ENCODE measurements at regions not wholly inside any gene's neighbourhood (a gene's known extent, or its start where the extent isn't known, plus 50 kb on each side); places are given as distances from the start of the nearest gene placed in this dataset.

DNA sequence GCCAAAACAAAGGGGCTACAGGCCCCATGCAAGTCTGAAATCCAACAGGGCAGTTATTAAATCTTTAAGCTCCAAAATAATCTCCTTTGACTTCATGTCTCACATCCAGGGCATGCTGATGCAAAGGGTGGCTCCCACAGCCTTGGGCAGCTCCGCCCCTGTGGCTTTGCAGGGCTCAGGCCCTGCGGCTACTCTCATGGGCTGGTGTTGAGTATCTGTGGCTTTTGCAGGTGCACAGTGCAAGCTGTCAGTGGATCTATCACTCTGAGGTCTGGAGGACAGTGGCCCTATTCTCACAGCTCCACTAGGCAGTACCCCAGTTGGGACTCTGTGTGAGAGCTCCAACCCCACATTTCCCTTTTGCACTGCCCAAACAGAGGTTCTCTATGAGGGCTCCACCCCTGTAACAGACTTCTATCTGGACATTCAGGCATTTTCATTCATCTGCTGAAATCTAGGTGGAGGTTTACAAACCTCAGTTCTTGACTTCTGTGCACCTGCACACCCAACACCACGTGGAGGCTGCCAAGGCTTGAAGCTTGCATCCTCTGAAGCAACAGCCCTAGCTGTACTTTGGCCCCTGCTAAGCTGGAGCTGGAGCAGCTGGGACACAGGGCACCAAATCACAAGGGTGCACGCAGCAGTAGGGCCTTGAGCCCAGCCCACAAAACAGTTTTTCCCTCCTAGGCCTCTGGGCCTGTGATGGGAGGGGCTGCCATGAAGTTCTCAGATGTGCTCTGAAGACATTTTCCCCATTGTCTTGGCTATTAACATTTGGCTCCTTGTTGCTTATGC lies 154.8 kb upstream of the PDE5A start:
- Mint-ChIP-seq H3K4me1 (no peaks in the 10 kb centered on the region), H3K9me3 (no peaks in the 10 kb centered on the region), H3K27me3 (no peaks in the 10 kb centered on the region), H3K36me3 (ENCODE audit: low read depth) (no peaks in the 10 kb centered on the region), H3K27ac (no peak overlapping the region), H3K4me3 (no peak overlapping the region)
- intact Hi-C loops (cut with micrococcal nuclease), result loop anchor here (10.0 kb wide), 1 partner anchor 159 kb away; the partner anchor contains the start of gene PDE5A
- no peak for DNase-seq

GRCh38 chr4:119781044-119781443 lies 152.4 kb upstream of the PDE5A start:
- Mint-ChIP-seq H3K9me3 (no peaks in the 10 kb centered on the region), H3K4me3 (no peak overlapping the region), H3K36me3 (ENCODE audit: low read depth) (no peaks in the 10 kb centered on the region), H3K27ac (no peak overlapping the region), H3K27me3 (no peaks in the 10 kb centered on the region), H3K4me1 (no peaks in the 10 kb centered on the region)
- DNase-seq, result no peak
- intact Hi-C loops (cut with micrococcal nuclease), result loop anchor here (10.0 kb wide), 1 partner anchor 156 kb away; the partner anchor contains the start of gene PDE5A

GRCh38 chr4:119774840-119775239 lies 146.2 kb upstream of the PDE5A start:
- Mint-ChIP-seq H3K27me3 (no peaks in the 10 kb centered on the region), H3K9me3 (no peaks in the 10 kb centered on the region), H3K27ac (no peak overlapping the region), H3K4me1 (no peaks in the 10 kb centered on the region), H3K36me3 (ENCODE audit: low read depth) (no peaks in the 10 kb centered on the region), H3K4me3 (no peak overlapping the region)
- intact Hi-C loops (cut with micrococcal nuclease), result no loop called here
- DNase-seq, result no peak

DNA sequence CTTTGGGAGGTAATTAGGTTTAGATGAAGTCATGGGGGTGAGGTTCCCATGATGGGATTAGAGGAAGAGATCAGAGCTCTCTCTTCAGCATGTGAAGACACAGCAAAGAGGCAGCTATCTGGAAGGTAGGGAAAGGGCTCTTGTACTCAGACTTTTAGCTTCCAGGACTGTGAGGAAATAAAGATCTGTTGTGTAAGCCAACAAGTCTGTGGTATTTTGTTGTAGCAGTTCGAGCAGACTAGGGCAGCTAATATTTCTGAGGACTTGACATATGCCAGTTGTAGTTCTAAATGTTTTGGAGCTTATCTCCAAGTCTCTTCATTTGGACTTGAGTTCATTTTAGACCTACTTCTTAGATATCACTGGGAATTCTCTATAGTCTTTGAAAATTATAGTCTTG lies 137.3 kb upstream of the PDE5A start:
- no peaks in the 10 kb centered on the region for H3K27me3 Mint-ChIP-seq
- intact Hi-C loops (cut with micrococcal nuclease), result no loop called here
- H3K4me3 Mint-ChIP-seq, result no peak overlapping the region
- no peaks in the 10 kb centered on the region for H3K4me1 Mint-ChIP-seq
- H3K9me3 Mint-ChIP-seq, result no peaks in the 10 kb centered on the region
- H3K27ac Mint-ChIP-seq, result no peak overlapping the region
- no peaks in the 10 kb centered on the region for H3K36me3 Mint-ChIP-seq (ENCODE audit: low read depth)
- no peak for DNase-seq

DNA sequence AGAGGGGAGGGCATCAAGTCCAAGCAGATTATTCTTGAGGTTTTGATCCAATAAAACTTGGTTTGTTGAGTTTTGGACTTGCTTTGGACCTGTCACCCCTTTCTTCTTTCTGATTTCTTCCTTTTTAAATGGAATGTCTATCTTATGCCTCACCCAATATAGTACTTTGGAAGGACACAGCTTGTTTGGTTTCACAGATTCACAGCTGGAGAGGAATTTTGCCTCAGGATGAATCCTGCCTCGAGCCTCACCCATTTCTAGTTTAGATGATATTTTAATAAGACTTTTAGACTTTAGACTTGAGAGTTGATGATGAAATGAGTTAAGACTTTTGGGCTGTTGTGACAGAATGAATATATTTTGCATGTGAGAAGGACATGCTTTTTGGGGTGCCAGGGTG lies 136.9 kb upstream of the PDE5A start:
- no peak overlapping the region for H3K27ac Mint-ChIP-seq
- H3K36me3 Mint-ChIP-seq (ENCODE audit: low read depth), result no peaks in the 10 kb centered on the region
- H3K27me3 Mint-ChIP-seq, result no peaks in the 10 kb centered on the region
- DNase-seq, result no peak
- no peaks in the 10 kb centered on the region for H3K9me3 Mint-ChIP-seq
- intact Hi-C loops (cut with micrococcal nuclease), result no loop called here
- no peak overlapping the region for H3K4me3 Mint-ChIP-seq
- no peaks in the 10 kb centered on the region for H3K4me1 Mint-ChIP-seq

GRCh38 chr4:119763386-119763785 lies 134.8 kb upstream of the PDE5A start:
- no peaks in the 10 kb centered on the region for H3K36me3 Mint-ChIP-seq (ENCODE audit: low read depth)
- no peaks in the 10 kb centered on the region for H3K4me1 Mint-ChIP-seq
- no peaks in the 10 kb centered on the region for H3K27me3 Mint-ChIP-seq
- intact Hi-C loops (cut with micrococcal nuclease), result no loop called here
- no peaks in the 10 kb centered on the region for H3K9me3 Mint-ChIP-seq
- DNase-seq, result no peak
- H3K27ac Mint-ChIP-seq, result no peak overlapping the region
- H3K4me3 Mint-ChIP-seq, result no peak overlapping the region

DNA sequence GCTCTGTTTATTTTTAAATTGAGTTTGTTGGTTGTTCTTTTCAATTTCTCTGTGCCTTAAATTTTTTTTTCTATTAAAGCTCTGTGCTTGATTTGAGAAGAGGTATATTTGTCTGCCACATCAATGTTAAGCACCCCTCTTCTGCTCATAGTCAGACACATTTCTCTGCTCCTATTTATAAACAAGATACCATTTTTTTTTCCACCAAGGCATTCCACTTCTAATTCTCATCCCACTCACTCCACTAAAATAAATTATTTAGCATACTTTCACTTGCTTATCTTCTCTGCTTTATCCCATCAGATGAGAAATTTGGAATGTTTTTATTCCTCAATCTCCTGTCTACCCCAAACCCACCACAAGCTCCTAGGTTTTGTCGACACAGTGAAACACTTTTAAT lies 127.0 kb upstream of the PDE5A start:
- Mint-ChIP-seq H3K4me3 (no peak overlapping the region), H3K4me1 (no peaks in the 10 kb centered on the region), H3K9me3 (no peaks in the 10 kb centered on the region), H3K36me3 (ENCODE audit: low read depth) (no peaks in the 10 kb centered on the region), H3K27me3 (no peaks in the 10 kb centered on the region), H3K27ac (no peak overlapping the region)
- no peak for DNase-seq
- intact Hi-C loops (cut with micrococcal nuclease), result no loop called here

DNA sequence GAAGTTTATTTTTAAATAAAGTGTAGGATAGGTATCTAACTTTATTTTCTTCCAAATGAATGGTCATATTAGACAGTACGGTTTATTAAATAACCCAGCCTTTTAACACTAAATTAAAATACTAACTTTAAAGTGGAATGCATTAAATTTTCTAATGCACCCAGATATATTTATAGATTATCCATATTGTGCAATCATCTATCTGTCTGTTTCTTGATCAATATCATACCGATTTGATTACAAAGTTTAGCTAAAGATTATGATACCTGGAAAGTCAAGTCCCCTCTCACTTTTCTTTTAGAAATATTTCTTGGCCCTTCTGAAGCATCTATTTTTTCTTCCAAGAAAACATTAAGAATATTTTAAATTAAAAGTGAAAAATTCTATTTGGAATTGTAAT lies 124.3 kb upstream of the PDE5A start:
- no peak for DNase-seq
- Mint-ChIP-seq H3K27ac (no peak overlapping the region), H3K4me1 (no peaks in the 10 kb centered on the region), H3K27me3 (peaks cover 2% of the 10 kb centered on the region), H3K36me3 (ENCODE audit: low read depth) (no peaks in the 10 kb centered on the region), H3K9me3 (no peaks in the 10 kb centered on the region), H3K4me3 (no peak overlapping the region)
- intact Hi-C loops (cut with micrococcal nuclease), result no loop called here

DNA sequence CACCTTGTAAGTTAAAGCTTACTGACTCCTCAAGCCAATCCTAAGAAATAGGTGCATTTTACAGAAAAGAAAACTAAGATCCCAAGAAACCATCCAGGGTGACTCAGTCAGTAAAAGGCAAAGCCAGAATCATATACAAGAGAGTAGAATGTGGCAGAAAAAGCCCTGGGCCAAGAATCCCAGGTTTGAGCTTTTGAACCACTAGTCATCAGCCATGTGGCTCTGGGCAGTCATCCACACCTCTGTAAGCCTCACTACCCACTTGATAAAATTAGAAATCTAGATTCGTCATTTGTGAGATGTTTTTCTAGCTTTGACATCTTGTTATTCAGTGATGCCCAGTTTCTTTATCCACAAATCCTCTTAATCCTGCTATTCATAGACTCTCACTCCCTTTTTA lies 122.2 kb upstream of the PDE5A start:
- Mint-ChIP-seq H3K9me3 (no peaks in the 10 kb centered on the region), H3K4me3 (no peak overlapping the region), H3K4me1 (no peaks in the 10 kb centered on the region), H3K36me3 (ENCODE audit: low read depth) (no peaks in the 10 kb centered on the region), H3K27ac (no peak overlapping the region), H3K27me3 (peaks cover 2% of the 10 kb centered on the region)
- no peak for DNase-seq
- intact Hi-C loops (cut with micrococcal nuclease), result no loop called here

- Mint-ChIP-seq H3K36me3 (ENCODE audit: low read depth) (no peaks in the 10 kb centered on the region), H3K27ac (no peak overlapping the region), H3K27me3 (peaks cover 2% of the 10 kb centered on the region), H3K4me1 (no peaks in the 10 kb centered on the region), H3K4me3 (no peak overlapping the region), H3K9me3 (no peaks in the 10 kb centered on the region)
- no peak for DNase-seq
- intact Hi-C loops (cut with micrococcal nuclease), result no loop called here
Observed at GRCh38 chr4:119750048-119750447, 121.4 kb upstream of the PDE5A start.

DNA sequence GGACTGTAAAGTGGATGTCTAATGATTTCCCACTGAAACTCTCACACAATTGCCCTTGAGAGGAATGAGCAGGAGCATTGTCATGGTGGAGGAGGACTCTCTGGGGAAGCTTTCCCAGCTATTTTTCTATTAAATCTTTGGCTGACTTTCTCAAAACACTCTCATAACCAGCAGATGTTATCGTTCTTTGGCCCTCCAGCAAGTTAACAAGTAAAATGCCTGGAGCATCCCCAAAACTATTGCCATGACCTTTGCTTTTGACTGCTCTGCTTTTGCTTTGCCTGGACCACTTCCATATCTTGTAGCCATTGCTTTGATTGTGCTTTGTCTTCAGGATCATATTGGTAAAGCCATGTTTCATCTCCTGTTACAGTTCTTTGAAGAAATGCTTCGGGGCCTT lies 120.2 kb upstream of the PDE5A start:
- Mint-ChIP-seq H3K36me3 (ENCODE audit: low read depth) (no peaks in the 10 kb centered on the region), H3K4me1 (no peaks in the 10 kb centered on the region), H3K27ac (no peak overlapping the region), H3K4me3 (no peak overlapping the region), H3K27me3 (peaks cover 3% of the 10 kb centered on the region), H3K9me3 (no peaks in the 10 kb centered on the region)
- no peak for DNase-seq
- intact Hi-C loops (cut with micrococcal nuclease), result no loop called here

DNA sequence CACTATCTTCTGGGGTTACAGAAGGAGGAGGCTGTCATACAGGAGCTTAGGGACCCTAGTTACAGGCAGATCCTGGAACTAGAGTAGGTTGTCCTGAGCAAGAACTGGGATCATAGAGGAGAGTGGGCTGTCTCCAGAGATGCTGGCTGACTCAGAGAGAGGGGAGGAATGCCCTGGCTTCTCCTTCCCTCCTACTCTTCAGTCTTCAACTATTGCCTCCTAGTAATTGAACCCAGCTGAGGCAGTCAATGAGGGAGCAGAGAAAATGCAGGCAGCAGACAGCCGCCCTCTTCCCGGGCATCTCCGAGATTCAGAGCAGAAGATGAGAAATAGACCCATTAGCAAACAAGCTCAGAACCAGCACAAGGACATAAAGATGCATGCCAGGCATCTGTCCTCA lies 118.3 kb upstream of the PDE5A start:
- Mint-ChIP-seq H3K4me3 (no peak overlapping the region), H3K36me3 (ENCODE audit: low read depth) (no peaks in the 10 kb centered on the region), H3K27me3 (peaks cover 4% of the 10 kb centered on the region), H3K27ac (no peak overlapping the region), H3K9me3 (no peaks in the 10 kb centered on the region), H3K4me1 (no peaks in the 10 kb centered on the region)
- intact Hi-C loops (cut with micrococcal nuclease), result no loop called here
- no peak for DNase-seq

- H3K27me3 Mint-ChIP-seq, result peaks cover 4% of the 10 kb centered on the region
Observed at GRCh38 chr4:119745351-119745750, 116.7 kb upstream of the PDE5A start.

DNA sequence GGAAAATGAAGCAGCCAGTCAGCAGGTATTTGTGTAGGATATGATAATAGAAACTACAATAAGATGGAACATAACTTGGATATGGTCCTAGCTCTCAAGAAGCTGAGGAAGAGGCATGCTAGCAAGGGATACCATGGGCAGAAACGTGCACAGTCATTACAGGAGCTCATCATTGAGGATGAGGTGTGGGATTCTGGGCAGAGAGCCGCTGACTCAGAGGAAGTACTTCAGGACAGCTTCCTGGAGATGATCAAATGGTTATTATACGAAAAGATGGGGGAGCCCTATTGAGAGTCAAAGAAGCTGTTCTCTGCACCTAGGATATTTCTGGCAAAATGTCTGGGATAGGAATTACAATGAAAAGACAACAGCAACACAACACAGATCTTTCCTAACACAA lies 116.0 kb upstream of the PDE5A start:
- H3K4me1 Mint-ChIP-seq, result no peaks in the 10 kb centered on the region
- no peaks in the 10 kb centered on the region for H3K36me3 Mint-ChIP-seq (ENCODE audit: low read depth)
- intact Hi-C loops (cut with micrococcal nuclease), result no loop called here
- peaks cover 4% of the 10 kb centered on the region for H3K27me3 Mint-ChIP-seq
- no peaks in the 10 kb centered on the region for H3K9me3 Mint-ChIP-seq
- DNase-seq, result no peak
- no peak overlapping the region for H3K4me3 Mint-ChIP-seq
- no peak overlapping the region for H3K27ac Mint-ChIP-seq

More at GRCh38 chr4:119745351-119745750, 116.7 kb upstream of the PDE5A start:
- no peak overlapping the region for H3K27ac Mint-ChIP-seq
- no peak overlapping the region for H3K4me3 Mint-ChIP-seq
- DNase-seq, result no peak
- intact Hi-C loops (cut with micrococcal nuclease), result no loop called here
- H3K4me1 Mint-ChIP-seq, result no peaks in the 10 kb centered on the region
- H3K9me3 Mint-ChIP-seq, result no peaks in the 10 kb centered on the region
- no peaks in the 10 kb centered on the region for H3K36me3 Mint-ChIP-seq (ENCODE audit: low read depth)

DNA sequence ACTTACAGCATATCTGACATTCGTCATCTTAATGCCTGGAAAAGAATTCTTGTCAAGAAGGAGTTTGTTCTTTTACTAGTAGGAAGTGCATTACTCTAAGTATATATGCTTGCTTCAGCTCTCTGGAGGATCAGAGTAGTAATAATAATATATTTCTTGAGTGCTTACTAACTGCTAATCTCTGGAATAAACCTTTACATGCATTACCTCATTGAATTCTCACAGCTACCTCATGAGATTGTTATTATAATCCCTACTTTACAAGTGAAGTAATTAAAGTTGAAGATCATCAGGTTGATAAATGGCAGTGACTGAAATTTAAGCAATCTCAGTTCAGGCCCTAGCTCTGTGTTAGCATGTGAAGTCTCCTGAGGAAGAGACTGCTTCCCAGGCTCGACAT lies 115.0 kb upstream of the PDE5A start:
- no peak for DNase-seq
- Mint-ChIP-seq H3K36me3 (ENCODE audit: low read depth) (no peaks in the 10 kb centered on the region), H3K9me3 (no peaks in the 10 kb centered on the region), H3K27ac (no peak overlapping the region), H3K4me3 (no peak overlapping the region), H3K4me1 (no peaks in the 10 kb centered on the region), H3K27me3 (peaks cover 7% of the 10 kb centered on the region)
- intact Hi-C loops (cut with micrococcal nuclease), result no loop called here
